Transverse colon (tissue), 4 donors: ENCODE measurements at regions not wholly inside any gene's neighbourhood (a gene's known extent, or its start where the extent isn't known, plus 50 kb on each side); places are given as distances from the start of the nearest gene placed in this dataset.

Experiments used
- EP300 ChIP-seq: sonication (generic); formaldehyde crosslinking; IDR thresholded peaks from one replicate; pipeline ENCODE4 v1.6.1; 2017; ENCODE audit warnings: antibody characterized with exemption, low read depth
- POLR2A ChIP-seq: fragments of 450-650 bp; IDR thresholded peaks from one replicate; pipeline ENCODE4 v1.6.1; 2016; ENCODE audit warnings: antibody characterized with exemption, mild to moderate bottlenecking, moderate library complexity
- POLR2AphosphoS5 ChIP-seq, 3 donors: sonication (generic); formaldehyde crosslinking; IDR thresholded peaks; one replicate each; pipeline ENCODE4 v1.6.1; 2016; ENCODE audit warnings: antibody characterized with exemption in 3 of 3
- TF ChIP-seq, protein P1 (sequence below), 5 experiments: fragments of 200-600 bp in 3 of 5; fragments of 450-650 bp in 2 of 5; sonication (generic) in 3 of 5; IDR thresholded peaks; 1 replicate in 2 of 5; 2 replicates in 3 of 5; pipeline ENCODE4 v1.5.1; 2016 to 2017; ENCODE audit warnings: antibody characterized with exemption in 5 of 5, inconsistent platforms in 3 of 5, mild to moderate bottlenecking in 2 of 5, moderate library complexity in 1 of 5

DNA sequence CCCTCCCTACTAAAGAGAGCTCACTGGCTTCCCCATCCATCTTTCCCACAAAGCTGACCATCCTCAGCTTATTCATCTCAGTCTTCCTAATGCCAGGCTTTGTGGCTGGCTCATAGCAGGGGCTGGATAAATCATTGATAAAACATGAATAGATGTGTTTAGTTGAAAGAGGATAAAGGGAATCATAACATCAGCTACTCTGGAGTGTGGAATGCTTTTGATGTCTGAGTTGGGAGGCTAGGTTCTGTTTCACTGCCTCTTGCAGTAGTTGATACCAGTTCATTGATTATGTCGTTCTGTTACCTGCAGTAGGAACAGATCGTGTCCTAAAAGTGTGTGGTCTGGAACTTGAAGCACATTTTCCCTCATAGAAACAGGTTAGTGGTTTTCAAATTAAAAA, 66.3 kb upstream of the HK2 start:
- TF ChIP-seq, protein P1, sequence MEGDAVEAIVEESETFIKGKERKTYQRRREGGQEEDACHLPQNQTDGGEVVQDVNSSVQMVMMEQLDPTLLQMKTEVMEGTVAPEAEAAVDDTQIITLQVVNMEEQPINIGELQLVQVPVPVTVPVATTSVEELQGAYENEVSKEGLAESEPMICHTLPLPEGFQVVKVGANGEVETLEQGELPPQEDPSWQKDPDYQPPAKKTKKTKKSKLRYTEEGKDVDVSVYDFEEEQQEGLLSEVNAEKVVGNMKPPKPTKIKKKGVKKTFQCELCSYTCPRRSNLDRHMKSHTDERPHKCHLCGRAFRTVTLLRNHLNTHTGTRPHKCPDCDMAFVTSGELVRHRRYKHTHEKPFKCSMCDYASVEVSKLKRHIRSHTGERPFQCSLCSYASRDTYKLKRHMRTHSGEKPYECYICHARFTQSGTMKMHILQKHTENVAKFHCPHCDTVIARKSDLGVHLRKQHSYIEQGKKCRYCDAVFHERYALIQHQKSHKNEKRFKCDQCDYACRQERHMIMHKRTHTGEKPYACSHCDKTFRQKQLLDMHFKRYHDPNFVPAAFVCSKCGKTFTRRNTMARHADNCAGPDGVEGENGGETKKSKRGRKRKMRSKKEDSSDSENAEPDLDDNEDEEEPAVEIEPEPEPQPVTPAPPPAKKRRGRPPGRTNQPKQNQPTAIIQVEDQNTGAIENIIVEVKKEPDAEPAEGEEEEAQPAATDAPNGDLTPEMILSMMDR (IDR thresholded peaks at IDR 0.05): no peak
- TF ChIP-seq POLR2A (no peak), POLR2AphosphoS5 (IDR thresholded peaks at IDR 0.05) (no peak), EP300 (no peak)
